Muscle layer of colon (tissue), 2 donors: ENCODE measurements at regions not wholly inside any gene's neighbourhood (a gene's known extent, or its start where the extent isn't known, plus 50 kb on each side); places are given as distances from the start of the nearest gene placed in this dataset.

ENCODE experiments used
- H3K27ac ChIP-seq: one replicate; pipeline ENCODE4 v1.7.0; 2013; ENCODE audit warnings: low read depth, mild to moderate bottlenecking, low read length, moderate library complexity
- H3K27me3 ChIP-seq, 2 donors: one replicate each; pipeline ENCODE4 v1.7.0; 2013; ENCODE audit warnings: low read length in 2 of 2, mild to moderate bottlenecking in 2 of 2; ENCODE audit not compliant: insufficient read depth in 2 of 2, control insufficient read depth in 1 of 2
- H3K36me3 ChIP-seq: one replicate; pipeline ENCODE4 v1.7.0; 2013; ENCODE audit warnings: mild to moderate bottlenecking, low read length; ENCODE audit not compliant: insufficient read depth
- H3K4me1 ChIP-seq: one replicate; pipeline ENCODE4 v1.7.0; 2013; ENCODE audit warnings: mild to moderate bottlenecking, low read length; ENCODE audit not compliant: insufficient read depth
- H3K4me3 ChIP-seq, 2 donors: one replicate each; pipeline ENCODE4 v1.7.0; 2013; ENCODE audit warnings: low read length in 2 of 2, low read depth in 1 of 2, mild to moderate bottlenecking in 1 of 2, moderate library complexity in 1 of 2
- H3K9ac ChIP-seq: one replicate; pipeline ENCODE4 v1.7.0; 2013; ENCODE audit warnings: low read length
- H3K9me3 ChIP-seq: one replicate; pipeline ENCODE4 v1.7.0; 2013; ENCODE audit warnings: mild to moderate bottlenecking, low read length
- donor health status: abdominal sarcoma.
- donor health status: Adenocarcinoma of cecum.

- Histone ChIP-seq H3K36me3 (no peaks in the 10 kb centered on the region), H3K4me1 (peaks cover 26% of the 10 kb centered on the region)
Observed at GRCh38 chr7:159227433-159227832, 82.8 kb upstream of the VIPR2 start.

GRCh38 chr7:159226011-159226702, 81.5 kb upstream of the VIPR2 start:
- H3K27ac ChIP-seq, result no peak overlapping the region

More at GRCh38 chr7:159227433-159227832, 82.8 kb upstream of the VIPR2 start:
- H3K9ac ChIP-seq, result no peak overlapping the region
- no peak overlapping the region for H3K4me3 ChIP-seq
- no peak overlapping the region for H3K27ac ChIP-seq
- no peaks in the 10 kb centered on the region for H3K27me3 ChIP-seq
- no peaks in the 10 kb centered on the region for H3K9me3 ChIP-seq

GRCh38 chr7:159218607-159219006, 73.9 kb upstream of the VIPR2 start:
- no peaks in the 10 kb centered on the region for H3K36me3 ChIP-seq
- no peaks in the 10 kb centered on the region for H3K4me1 ChIP-seq
- no peak overlapping the region for H3K9ac ChIP-seq
- H3K9me3 ChIP-seq, result no peaks in the 10 kb centered on the region
- H3K4me3 ChIP-seq, result no peak overlapping the region
- no peak overlapping the region for H3K27ac ChIP-seq
- H3K27me3 ChIP-seq, result no peaks in the 10 kb centered on the region

More at GRCh38 chr7:159226011-159226702, 81.5 kb upstream of the VIPR2 start:
- H3K4me3 ChIP-seq, result no peak overlapping the region
- no peak overlapping the region for H3K9ac ChIP-seq
- H3K27me3 ChIP-seq, result no peaks in the 10 kb centered on the region
- H3K36me3 ChIP-seq, result no peaks in the 10 kb centered on the region
- no peaks in the 10 kb centered on the region for H3K9me3 ChIP-seq
- peaks cover 26% of the 10 kb centered on the region for H3K4me1 ChIP-seq

- H3K9me3 ChIP-seq, result no peaks in the 10 kb centered on the region
Observed at GRCh38 chr7:159218170-159218569, 73.5 kb upstream of the VIPR2 start.

GRCh38 chr7:159215076-159215475, 70.4 kb upstream of the VIPR2 start:
- peaks cover 10% of the 10 kb centered on the region for H3K4me1 ChIP-seq

More at GRCh38 chr7:159218170-159218569, 73.5 kb upstream of the VIPR2 start:
- no peaks in the 10 kb centered on the region for H3K36me3 ChIP-seq
- H3K4me1 ChIP-seq, result no peaks in the 10 kb centered on the region
- no peaks in the 10 kb centered on the region for H3K27me3 ChIP-seq
- no peak overlapping the region for H3K4me3 ChIP-seq
- no peak overlapping the region for H3K9ac ChIP-seq
- H3K27ac ChIP-seq, result no peak overlapping the region

GRCh38 chr7:159213253-159213652, 68.6 kb upstream of the VIPR2 start:
- Histone ChIP-seq H3K9me3 (no peaks in the 10 kb centered on the region), H3K9ac (no peak overlapping the region), H3K4me1 (peaks cover 10% of the 10 kb centered on the region), H3K36me3 (no peaks in the 10 kb centered on the region), H3K4me3 (no peak overlapping the region), H3K27me3 (no peaks in the 10 kb centered on the region), H3K27ac (no peak overlapping the region)

More at GRCh38 chr7:159215076-159215475, 70.4 kb upstream of the VIPR2 start:
- Histone ChIP-seq H3K27ac (no peak overlapping the region), H3K4me3 (no peak overlapping the region), H3K36me3 (no peaks in the 10 kb centered on the region), H3K9me3 (no peaks in the 10 kb centered on the region), H3K9ac (no peak overlapping the region), H3K27me3 (no peaks in the 10 kb centered on the region)

- no peak overlapping the region for H3K4me3 ChIP-seq
- H3K27ac ChIP-seq, result no peak overlapping the region
- no peaks in the 10 kb centered on the region for H3K36me3 ChIP-seq
Observed at GRCh38 chr7:159212226-159212625, 67.6 kb upstream of the VIPR2 start.

GRCh38 chr7:159211540-159212182, 67.0 kb upstream of the VIPR2 start:
- H3K9me3 ChIP-seq, result no peaks in the 10 kb centered on the region
- H3K27me3 ChIP-seq, result no peaks in the 10 kb centered on the region
- H3K9ac ChIP-seq, result no peak overlapping the region
- peaks cover 10% of the 10 kb centered on the region for H3K4me1 ChIP-seq
- H3K36me3 ChIP-seq, result no peaks in the 10 kb centered on the region
- no peak overlapping the region for H3K27ac ChIP-seq
- H3K4me3 ChIP-seq, result no peak overlapping the region

More at GRCh38 chr7:159212226-159212625, 67.6 kb upstream of the VIPR2 start:
- Histone ChIP-seq H3K27me3 (no peaks in the 10 kb centered on the region), H3K4me1 (peaks cover 10% of the 10 kb centered on the region), H3K9me3 (no peaks in the 10 kb centered on the region), H3K9ac (no peak overlapping the region)

- no peak overlapping the region for H3K4me3 ChIP-seq
- H3K9me3 ChIP-seq, result no peaks in the 10 kb centered on the region
- no peak overlapping the region for H3K9ac ChIP-seq
- no peaks in the 10 kb centered on the region for H3K27me3 ChIP-seq
- H3K27ac ChIP-seq, result no peak overlapping the region
- H3K4me1 ChIP-seq, result peaks cover 10% of the 10 kb centered on the region
- no peaks in the 10 kb centered on the region for H3K36me3 ChIP-seq
Observed at GRCh38 chr7:159210581-159211235, 66.0 kb upstream of the VIPR2 start.

- Histone ChIP-seq H3K27me3 (no peaks in the 10 kb centered on the region), H3K4me1 (peaks cover 10% of the 10 kb centered on the region), H3K36me3 (no peaks in the 10 kb centered on the region), H3K9me3 (no peaks in the 10 kb centered on the region), H3K4me3 (no peak overlapping the region), H3K9ac (no peak overlapping the region), H3K27ac (no peak overlapping the region)
Observed at GRCh38 chr7:159209429-159209828, 64.8 kb upstream of the VIPR2 start.

GRCh38 chr7:159207951-159208350, 63.3 kb upstream of the VIPR2 start:
- Histone ChIP-seq H3K4me1 (peaks cover 10% of the 10 kb centered on the region), H3K27me3 (no peaks in the 10 kb centered on the region), H3K36me3 (no peaks in the 10 kb centered on the region), H3K9me3 (no peaks in the 10 kb centered on the region), H3K9ac (no peak overlapping the region), H3K27ac (no peak overlapping the region), H3K4me3 (no peak overlapping the region)
